Islet of Langerhans (tissue), 1 donor: ENCODE measurements at regions not wholly inside any gene's neighbourhood (a gene's known extent, or its start where the extent isn't known, plus 50 kb on each side); places are given as distances from the start of the nearest gene placed in this dataset.
"Not testable (repeated sequence)": the region's sequence is repeated elsewhere in the genome, so short reads cannot be mapped to it uniquely, and the experiment has no call there.

Source experiments
- FAIRE-seq: peaks from one replicate; lab custom pipeline; 2011; peaks lifted over from hg19 to GRCh38; lab: Jason Lieb, UNC

DNA sequence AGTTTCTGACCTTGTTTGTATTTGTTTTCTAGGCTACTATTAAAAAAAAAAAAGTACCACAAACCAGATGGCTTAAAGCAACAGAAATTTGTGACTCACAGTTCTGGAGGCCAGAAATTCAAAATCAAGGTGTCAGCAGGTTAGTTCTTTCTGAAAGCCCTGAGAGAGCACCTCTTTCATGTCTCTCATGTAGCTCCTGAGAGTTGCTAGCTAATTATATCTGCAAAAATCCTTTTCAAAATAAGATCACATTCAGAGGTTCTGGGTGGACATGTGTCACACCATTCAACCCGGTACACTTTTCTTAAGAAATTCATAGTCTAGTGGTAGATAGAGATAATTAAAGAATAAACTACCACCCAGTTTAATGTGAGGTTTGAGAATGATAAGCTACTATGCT is 888.6 kb downstream of the GRID1 start:
- no peak for FAIRE-seq

DNA sequence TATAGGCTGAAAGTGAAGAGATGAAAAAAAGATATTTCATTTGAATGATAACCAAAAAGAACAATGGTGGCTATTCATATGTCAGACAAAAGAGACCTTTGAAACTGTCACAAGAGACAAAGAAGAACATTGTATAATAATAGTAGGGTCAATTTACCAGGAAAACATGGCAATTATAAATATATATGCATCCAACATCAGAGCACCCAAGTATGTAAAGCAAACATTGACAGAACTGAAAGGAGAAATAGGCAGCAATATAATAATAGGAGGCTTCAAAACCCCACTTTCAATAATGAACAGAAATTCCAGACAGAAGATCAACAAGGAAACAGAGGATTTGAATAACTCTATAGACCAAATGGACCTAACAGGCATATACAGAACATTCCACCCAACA is 876.2 kb downstream of the GRID1 start:
- no peak for FAIRE-seq

GRCh38 chr10:85491652-85492051 is 874.9 kb downstream of the GRID1 start:
- FAIRE-seq: no peak

- no peak for FAIRE-seq
Measured at GRCh38 chr10:85492684-85493083, 873.9 kb downstream of the GRID1 start.

DNA sequence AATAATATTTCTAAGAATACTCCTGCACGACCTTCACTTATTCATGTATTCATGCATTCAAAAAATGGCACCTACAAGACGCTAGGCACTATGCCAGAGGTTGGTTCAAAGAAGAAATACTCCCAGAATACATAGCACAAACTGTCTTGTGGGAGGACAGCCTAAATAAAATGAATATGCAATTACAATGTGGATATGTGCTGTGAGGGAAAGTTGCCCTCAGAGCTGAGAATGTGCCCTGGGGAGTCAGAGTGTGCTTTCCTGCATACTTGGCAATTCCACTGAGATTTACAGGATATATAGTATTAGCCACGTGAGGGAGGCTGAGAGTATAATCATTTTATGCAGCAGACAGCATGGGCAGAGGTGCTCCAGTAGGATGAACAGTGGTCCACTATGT is 872.9 kb downstream of the GRID1 start:
- FAIRE-seq: no peak

- FAIRE-seq: not testable (repeated sequence)
Measured at GRCh38 chr10:85504641-85505040, 862.0 kb downstream of the GRID1 start.

- no peak for FAIRE-seq
Measured at GRCh38 chr10:85508159-85508558, 858.4 kb downstream of the GRID1 start.

DNA sequence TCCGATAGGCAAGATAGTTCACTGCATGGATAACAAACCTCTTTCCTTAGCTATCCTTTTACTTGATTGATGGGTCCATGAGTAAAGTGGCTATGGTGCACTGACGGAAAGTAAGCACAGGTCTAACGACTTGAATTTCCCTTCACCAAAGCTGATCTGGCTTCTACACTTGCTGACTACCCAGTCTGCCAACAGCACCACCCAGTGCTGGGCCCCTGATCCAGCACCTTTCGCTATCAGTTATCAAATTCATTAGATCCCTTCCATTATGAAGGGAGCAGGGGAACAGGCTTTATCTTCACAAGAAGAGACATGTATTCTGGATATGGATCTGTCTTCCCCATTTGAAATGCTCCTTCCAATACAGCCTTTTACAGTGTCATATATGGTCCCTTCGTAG is 855.9 kb downstream of the GRID1 start:
- FAIRE-seq: no peak

GRCh38 chr10:85513436-85513835 is 853.2 kb downstream of the GRID1 start:
- FAIRE-seq: no peak

- no peak for FAIRE-seq
Measured at GRCh38 chr10:85515316-85515715, 851.3 kb downstream of the GRID1 start.

DNA sequence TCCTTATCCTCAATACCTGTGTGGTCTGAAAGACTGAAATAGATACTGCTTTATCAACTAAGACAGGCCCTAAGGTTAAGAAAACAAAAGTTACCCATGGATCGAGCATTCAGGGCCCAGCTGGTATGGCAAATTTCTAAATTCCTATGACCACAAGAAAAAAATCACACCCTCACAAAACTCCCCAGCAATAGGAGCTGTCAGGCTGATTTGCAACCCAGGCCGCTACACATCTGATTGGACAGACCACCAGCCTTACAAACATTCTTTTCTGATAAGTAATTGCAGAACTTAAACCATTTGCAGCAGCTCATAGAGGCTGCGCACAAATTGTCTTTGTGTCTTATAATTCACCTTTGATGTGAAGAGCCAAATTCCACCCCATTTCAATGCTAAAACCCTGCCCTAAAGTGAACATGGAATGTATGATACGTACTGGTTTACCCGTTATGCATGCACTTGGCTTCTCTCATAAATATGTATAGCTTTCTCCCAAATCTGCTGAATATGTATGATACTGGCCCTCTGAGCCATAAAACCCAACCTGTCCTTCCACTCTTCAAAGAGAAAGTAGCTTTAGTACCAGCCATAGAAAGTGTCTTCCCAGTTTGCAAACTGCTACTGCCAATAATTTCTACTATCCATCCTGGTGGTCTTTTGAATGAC is 842.5 kb downstream of the GRID1 start:
- no peak for FAIRE-seq

GRCh38 chr10:85527616-85528317 is 838.8 kb downstream of the GRID1 start:
- no peak for FAIRE-seq

DNA sequence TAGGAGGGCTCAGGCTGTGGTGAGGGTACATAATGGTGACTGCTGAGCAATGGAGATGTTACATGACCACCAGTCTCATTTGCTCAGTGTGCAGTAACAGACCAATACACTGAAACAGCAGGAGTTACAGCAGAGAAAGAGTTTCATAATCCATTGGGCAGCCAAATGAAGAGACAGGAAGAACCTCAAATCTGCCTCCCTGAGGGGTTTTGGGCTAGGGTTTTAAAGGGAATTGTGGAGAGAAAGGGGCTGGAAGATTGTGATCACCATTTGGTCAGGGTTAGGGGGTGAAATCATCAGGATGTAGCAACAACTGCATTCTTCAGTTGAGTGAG is 838.3 kb downstream of the GRID1 start:
- no peak for FAIRE-seq

DNA sequence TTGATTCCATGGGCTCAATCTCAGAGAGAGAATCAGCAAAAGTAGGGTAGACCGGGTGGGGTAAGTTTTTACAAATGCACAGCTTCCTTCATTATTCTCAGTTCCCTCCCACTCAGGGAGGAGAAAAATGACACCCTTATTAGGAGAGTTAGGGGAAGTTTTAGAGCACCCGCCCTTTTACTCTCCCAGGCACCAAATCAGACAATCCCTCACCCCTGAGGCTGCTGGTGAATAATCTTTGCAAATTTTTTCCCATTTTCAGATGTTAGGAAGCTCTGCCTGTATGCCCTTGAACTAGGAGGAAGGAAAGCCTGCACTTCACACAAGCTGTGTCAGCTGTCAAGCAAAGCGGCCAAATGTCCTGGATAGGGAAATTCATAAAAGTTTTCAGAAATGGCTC is 834.9 kb downstream of the GRID1 start:
- FAIRE-seq: no peak

DNA sequence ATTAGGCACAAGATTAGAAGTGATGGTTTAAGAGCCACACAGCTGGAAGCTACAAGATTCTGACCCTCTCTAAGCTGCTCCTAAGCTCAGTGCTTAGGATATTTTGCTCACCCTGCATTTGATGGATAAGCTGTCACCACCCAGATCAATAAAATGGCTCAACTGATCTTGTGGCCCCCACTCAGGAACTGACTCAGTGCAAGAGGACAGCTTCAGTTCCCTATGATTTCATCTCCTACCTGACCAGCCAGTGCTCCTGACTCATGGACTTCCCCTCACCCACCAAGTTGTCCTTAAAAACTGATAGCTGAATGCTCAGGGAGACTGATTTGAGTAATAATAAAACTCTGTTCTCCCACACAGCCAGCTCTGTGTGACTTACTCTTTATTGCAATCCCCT is 833.8 kb downstream of the GRID1 start:
- FAIRE-seq: no peak

DNA sequence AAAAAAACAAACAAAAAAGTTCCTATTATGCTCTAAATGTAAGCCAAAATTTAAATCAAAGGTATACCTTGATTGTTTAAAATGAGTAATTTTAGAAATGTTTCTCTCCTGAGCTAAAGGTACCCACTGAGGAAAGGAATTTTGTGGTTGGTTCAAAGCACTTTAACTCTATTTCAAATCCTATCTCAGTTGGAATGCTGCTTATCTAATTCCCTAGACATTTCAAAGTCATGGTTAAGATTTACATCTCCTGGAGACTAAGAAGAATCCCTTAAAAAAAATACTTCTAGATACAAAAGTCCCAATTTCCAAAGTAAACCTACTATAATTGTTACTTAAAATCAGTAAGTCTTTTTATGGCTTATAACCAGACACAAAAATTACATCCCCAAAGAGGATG is 830.7 kb downstream of the GRID1 start:
- FAIRE-seq: no peak

DNA sequence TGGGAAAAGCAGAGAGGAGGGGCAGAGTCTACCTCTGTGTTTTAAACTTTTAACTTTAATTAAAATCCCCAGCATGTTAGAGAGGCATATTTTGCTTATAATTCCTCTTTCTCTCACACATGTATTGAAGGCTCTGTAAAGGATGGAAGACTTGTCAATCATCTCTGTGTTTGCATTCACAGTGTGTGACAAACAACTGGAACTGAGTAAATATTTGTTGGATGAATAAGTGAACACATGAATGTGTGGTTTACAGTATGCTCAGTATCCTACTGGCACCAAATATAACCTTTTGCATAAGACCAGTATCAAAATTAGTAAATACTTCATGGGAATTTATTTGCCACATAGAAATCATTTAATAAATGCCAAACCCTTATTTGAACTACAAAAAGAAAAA is 829.0 kb downstream of the GRID1 start:
- FAIRE-seq: no peak

DNA sequence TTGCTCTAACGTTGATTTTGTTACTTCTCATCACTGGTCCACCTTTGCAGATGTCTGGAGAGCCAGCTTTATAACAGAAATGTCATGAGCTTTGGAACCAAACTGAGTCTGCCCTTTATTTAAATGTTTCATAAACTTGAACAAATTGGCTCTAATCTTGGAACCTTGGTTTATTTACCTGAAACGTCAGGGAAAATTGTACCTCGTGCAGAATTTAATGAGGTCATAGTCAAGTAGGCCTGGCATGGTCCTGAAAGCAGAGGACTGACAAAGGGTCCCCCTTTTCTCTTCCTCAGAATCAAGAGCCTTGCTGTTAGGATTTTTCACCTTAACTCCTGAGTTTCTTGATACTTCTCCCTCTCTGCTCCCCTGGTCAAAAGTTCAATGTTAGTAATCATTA is 828.0 kb downstream of the GRID1 start:
- no peak for FAIRE-seq

GRCh38 chr10:85542152-85542551 is 824.4 kb downstream of the GRID1 start:
- no peak for FAIRE-seq

- no peak for FAIRE-seq
Measured at GRCh38 chr10:85542936-85543730, 823.5 kb downstream of the GRID1 start.

DNA sequence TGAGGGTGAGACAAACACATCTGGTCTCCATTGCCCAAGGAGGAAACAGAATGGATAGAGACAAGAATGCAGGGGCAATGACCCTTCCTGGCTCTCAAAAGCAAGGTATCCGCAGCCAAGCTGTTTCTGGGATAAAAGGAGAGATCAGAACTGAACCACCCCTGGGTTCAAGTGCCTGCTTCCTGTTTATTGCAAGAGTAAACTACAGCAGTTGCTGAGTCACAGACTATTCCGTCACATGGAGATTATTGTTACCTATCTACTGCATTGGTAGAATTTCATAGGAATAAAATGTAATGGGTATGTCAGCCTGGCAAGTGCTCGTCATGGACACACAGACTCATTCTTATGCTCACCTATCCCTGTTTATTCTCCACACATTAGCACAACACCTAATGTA is 821.6 kb downstream of the GRID1 start:
- FAIRE-seq: no peak

DNA sequence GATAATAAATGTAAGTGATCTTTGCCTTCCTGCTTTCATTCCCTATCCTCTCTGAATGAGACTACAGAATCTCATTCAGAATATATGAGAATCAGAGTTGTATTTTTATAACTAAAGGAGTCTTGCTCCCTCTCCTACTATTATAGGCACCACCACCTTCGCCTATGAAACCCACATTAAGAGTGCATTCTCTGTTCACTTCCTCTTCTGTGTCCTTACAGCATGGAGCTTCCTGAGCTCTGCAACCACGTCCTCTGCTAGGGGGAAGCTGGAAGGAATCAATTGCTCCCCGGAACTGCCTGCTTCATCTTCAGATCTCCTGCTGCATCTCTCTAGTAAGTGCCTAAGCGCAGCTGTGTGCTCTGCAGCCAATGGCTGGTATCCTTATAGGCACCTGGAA is 820.7 kb downstream of the GRID1 start:
- FAIRE-seq: no peak

DNA sequence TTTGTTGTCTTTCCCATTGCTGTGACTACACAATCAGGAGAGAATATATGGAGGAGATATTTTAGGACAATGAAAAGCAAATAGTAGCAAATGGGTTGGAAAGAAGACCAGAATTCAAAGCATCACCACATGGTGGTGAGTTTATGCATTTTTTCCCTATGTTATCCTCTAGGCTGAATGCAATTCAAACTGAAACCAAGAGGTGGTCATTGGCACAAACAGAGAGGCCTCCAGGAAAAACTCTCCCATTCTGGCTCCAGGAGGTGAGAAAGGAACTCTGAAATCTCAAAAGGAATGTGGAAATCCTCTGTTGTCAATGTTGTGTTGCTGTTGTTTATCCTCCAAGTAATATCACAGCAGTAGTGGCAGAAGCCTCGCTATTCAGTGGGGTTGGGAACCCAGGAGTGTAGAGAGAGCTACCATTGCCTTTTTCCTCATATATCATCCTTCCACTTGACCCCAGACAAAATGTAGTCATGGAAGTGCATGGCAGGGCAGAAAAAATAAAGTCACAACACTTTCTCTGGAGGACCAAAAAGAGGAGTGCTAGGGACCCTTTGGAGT is 819.1 kb downstream of the GRID1 start:
- no peak for FAIRE-seq
